AG04450 (cell line): ENCODE measurements at regions not wholly inside any gene's neighbourhood (a gene's known extent, or its start where the extent isn't known, plus 50 kb on each side); places are given as distances from the start of the nearest gene placed in this dataset.

ENCODE experiments used
- CTCF ChIA-PET: fragments of 300-600, 350-600 bp; formaldehyde crosslinking; extraction: SDS; loops from one replicate; lab custom pipeline; 2022; ENCODE audit warnings: antibody characterized with exemption, inconsistent platforms; lab: Charles Lee
- POLR2A ChIA-PET: fragments of 350-600 bp; formaldehyde crosslinking; extraction: SDS; loops from one replicate; lab custom pipeline; 2021; ENCODE audit warnings: antibody characterized with exemption, inconsistent platforms; lab: Yijun Ruan, JAX
- DNase-seq: peaks from one replicate; pipeline ENCODE4 v3.0.0-alpha.2; 2011; ENCODE audit warnings: low read depth, low spot score
- H3K27ac ChIP-seq: one replicate; pipeline ENCODE4 v1.5.1; 2012; ENCODE audit warnings: low read depth, low read length, control low read depth
- H3K27me3 ChIP-seq: one replicate; pipeline ENCODE4 v1.6.0; 2012; ENCODE audit warnings: low read length; ENCODE audit not compliant: control insufficient read depth, insufficient read depth
- H3K4me3 ChIP-seq: 2 replicates; pipeline ENCODE4 v1.5.1; 2011; ENCODE audit warnings: mild to moderate bottlenecking, low read depth, low read length, control low read depth
- H3K9me3 ChIP-seq: 2 replicates; pipeline ENCODE4 v1.5.1; 2012; ENCODE audit warnings: low read length; ENCODE audit not compliant: control insufficient read depth, insufficient read depth
- CTCF ChIP-seq: IDR thresholded peaks from 2 replicates; pipeline ENCODE4 v1.5.1; 2011; ENCODE audit warnings: low read depth, low read length, control low read depth, inconsistent platforms

DNA sequence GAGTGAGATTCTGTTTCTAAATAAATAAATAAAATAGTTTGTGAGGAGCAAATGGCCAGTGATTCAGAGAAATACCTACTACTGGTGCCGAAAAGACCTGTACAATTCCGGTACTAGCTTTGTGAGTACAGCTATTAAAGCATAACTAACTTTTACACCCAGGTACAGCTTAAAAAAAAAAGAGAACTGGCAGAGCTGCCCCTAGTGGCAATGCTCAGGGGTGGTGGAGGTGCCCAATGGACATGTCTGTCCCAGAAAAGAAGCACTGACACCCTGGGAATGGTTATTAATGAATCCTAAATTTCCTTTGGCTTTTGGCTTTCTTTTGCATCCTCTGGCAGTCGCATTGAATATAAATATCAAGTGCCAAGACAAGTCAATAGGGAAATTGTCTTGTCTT is 87.0 kb downstream of the LIPG start:
- H3K27me3 ChIP-seq = no peaks in the 10 kb centered on the region
- DNase-seq = no peak
- TF ChIP-seq CTCF = no peak
- ChIA-PET CTCF (interaction anchor here (0.6 kb wide), 1 partner anchor 9 kb away, joined by 3 read pairs; no protein-coding TSS in a partner anchor), POLR2A (no interaction called here)
- H3K9me3 ChIP-seq = no peaks in the 10 kb centered on the region
- H3K4me3 ChIP-seq = no peak overlapping the region
- no peak overlapping the region for H3K27ac ChIP-seq
